Type B pancreatic cell (in vitro differentiated cells): ENCODE measurements at regions not wholly inside any gene's neighbourhood (a gene's known extent, or its start where the extent isn't known, plus 50 kb on each side); places are given as distances from the start of the nearest gene placed in this dataset.

Source experiments
- DNase-seq: peaks from one replicate; pipeline ENCODE4 v3.0.0; 2021; ENCODE audit warnings: mixed read lengths; ENCODE audit not compliant: unreplicated experiment; ENCODE audit errors: extremely low spot score
- H3K27ac Mint-ChIP-seq: 2 replicates; pipeline ENCODE4 v1.8.0; 2021; ENCODE audit warnings: mild to moderate bottlenecking, mixed read lengths
- H3K27me3 Mint-ChIP-seq: 2 replicates; pipeline ENCODE4 v1.8.0; 2021; ENCODE audit warnings: mixed read lengths
- H3K36me3 Mint-ChIP-seq: 2 replicates; pipeline ENCODE4 v1.8.0; 2021; ENCODE audit warnings: mixed read lengths
- H3K4me1 Mint-ChIP-seq: one replicate; pipeline ENCODE4 v1.8.0; 2021; ENCODE audit warnings: mixed read lengths; ENCODE audit not compliant: unreplicated experiment
- H3K4me3 Mint-ChIP-seq: 2 replicates; pipeline ENCODE4 v1.8.0; 2021; ENCODE audit warnings: mild to moderate bottlenecking, mixed read lengths
- H3K9me3 Mint-ChIP-seq: 2 replicates; pipeline ENCODE4 v1.8.0; 2021; ENCODE audit warnings: mixed read lengths
- CTCF ChIP-seq: fragments of 200-600 bp; sonication (generic); conservative IDR thresholded peaks from 2 replicates; pipeline ENCODE4 v1.5.0; 2021; ENCODE audit warnings: antibody characterized with exemption, mild to moderate bottlenecking

GRCh38 chr5:40154194-40154593 lies 525.5 kb upstream of the PTGER4 start:
- Mint-ChIP-seq H3K4me3 (no peak overlapping the region), H3K36me3 (no peaks in the 10 kb centered on the region), H3K27me3 (peaks cover 7% of the 10 kb centered on the region), H3K4me1 (no peaks in the 10 kb centered on the region), H3K27ac (no peak overlapping the region), H3K9me3 (no peaks in the 10 kb centered on the region)
- no peak for TF ChIP-seq CTCF
- DNase-seq: no peak

GRCh38 chr5:40150896-40151295 lies 528.8 kb upstream of the PTGER4 start:
- no peak overlapping the region for H3K27ac Mint-ChIP-seq

GRCh38 chr5:40141896-40142295 lies 537.8 kb upstream of the PTGER4 start:
- Mint-ChIP-seq H3K36me3 (no peaks in the 10 kb centered on the region), H3K4me3 (no peak overlapping the region), H3K4me1 (peaks cover 7% of the 10 kb centered on the region), H3K9me3 (no peaks in the 10 kb centered on the region), H3K27me3 (no peaks in the 10 kb centered on the region), H3K27ac (no peak overlapping the region)
- no peak for TF ChIP-seq CTCF
- DNase-seq: no peak

More at GRCh38 chr5:40150896-40151295, 528.8 kb upstream of the PTGER4 start:
- DNase-seq: no peak
- Mint-ChIP-seq H3K4me1 (no peaks in the 10 kb centered on the region), H3K36me3 (no peaks in the 10 kb centered on the region), H3K4me3 (no peak overlapping the region), H3K27me3 (peaks cover 7% of the 10 kb centered on the region), H3K9me3 (no peaks in the 10 kb centered on the region)
- no peak for TF ChIP-seq CTCF

GRCh38 chr5:40141418-40141817 lies 538.3 kb upstream of the PTGER4 start:
- H3K4me1 Mint-ChIP-seq: peaks cover 7% of the 10 kb centered on the region
- no peak overlapping the region for H3K27ac Mint-ChIP-seq
- no peak overlapping the region for H3K4me3 Mint-ChIP-seq
- no peaks in the 10 kb centered on the region for H3K9me3 Mint-ChIP-seq
- no peak for TF ChIP-seq CTCF
- no peak for DNase-seq
- H3K27me3 Mint-ChIP-seq: no peaks in the 10 kb centered on the region
- no peaks in the 10 kb centered on the region for H3K36me3 Mint-ChIP-seq

GRCh38 chr5:40137223-40137622 lies 542.5 kb upstream of the PTGER4 start:
- Mint-ChIP-seq H3K9me3 (no peaks in the 10 kb centered on the region), H3K36me3 (no peaks in the 10 kb centered on the region), H3K4me3 (no peak overlapping the region), H3K27me3 (no peaks in the 10 kb centered on the region), H3K27ac (no peak overlapping the region), H3K4me1 (peaks cover 4% of the 10 kb centered on the region)
- no peak for DNase-seq
- no peak for TF ChIP-seq CTCF

GRCh38 chr5:40134883-40135520 lies 544.7 kb upstream of the PTGER4 start:
- no peak for TF ChIP-seq CTCF
- no peaks in the 10 kb centered on the region for H3K4me1 Mint-ChIP-seq

More at GRCh38 chr5:40134883-40135520, 544.7 kb upstream of the PTGER4 start:
- no peak for DNase-seq
- H3K4me3 Mint-ChIP-seq: no peak overlapping the region
- no peaks in the 10 kb centered on the region for H3K9me3 Mint-ChIP-seq
- H3K27me3 Mint-ChIP-seq: no peaks in the 10 kb centered on the region
- no peaks in the 10 kb centered on the region for H3K36me3 Mint-ChIP-seq
- H3K27ac Mint-ChIP-seq: no peak overlapping the region
